Lower lobe of right lung (tissue), 2 donors: ENCODE measurements at regions not wholly inside any gene's neighbourhood (a gene's known extent, or its start where the extent isn't known, plus 50 kb on each side); places are given as distances from the start of the nearest gene placed in this dataset.

Source experiments
- ATAC-seq, 2 donors: fragments of 200-7000 bp; cut with Tn5 transposase; one replicate each; pipeline ENCODE4 v1.9.1; 2020 to 2022; ENCODE audit warnings: mild to moderate bottlenecking in 2 of 2, moderate library complexity in 2 of 2
- DNase-seq: peaks from one replicate; pipeline ENCODE4 v3.0.0-alpha.2; 2020
- H3K27ac ChIP-seq: fragments of 200-600 bp; one replicate; pipeline ENCODE4 v1.8.0; 2022
- H3K27me3 ChIP-seq: fragments of 200-600 bp; one replicate; pipeline ENCODE4 v1.8.0; 2022; ENCODE audit warnings: low read depth
- H3K36me3 ChIP-seq: fragments of 200-600 bp; one replicate; pipeline ENCODE4 v1.8.0; 2022; ENCODE audit warnings: mild to moderate bottlenecking
- H3K4me1 ChIP-seq: fragments of 200-600 bp; one replicate; pipeline ENCODE4 v1.8.0; 2022
- H3K4me3 ChIP-seq: fragments of 200-600 bp; one replicate; pipeline ENCODE4 v1.8.0; 2022; ENCODE audit warnings: mild to moderate bottlenecking
- H3K9me3 ChIP-seq: fragments of 200-600 bp; one replicate; pipeline ENCODE4 v1.8.0; 2022
- CTCF ChIP-seq: fragments of 200-600 bp; IDR thresholded peaks from one replicate; pipeline ENCODE4 v1.8.0; 2022; ENCODE audit warnings: antibody characterized with exemption, mild to moderate bottlenecking
- intact Hi-C: fragments of 100-400 bp; cut with DNase I; formaldehyde crosslinking; loops from one replicate; pipeline ENCODE4 v1.11.0; 2022
- donor health status: DM: no; HTN: yes; CAD: no; lungs with severe emphysema.

GRCh38 chr5:155222393-155222792, 208.8 kb downstream of the KIF4B start:
- H3K27ac ChIP-seq = no peak overlapping the region
- no peak for TF ChIP-seq CTCF
- no peak for ATAC-seq
- H3K9me3 ChIP-seq = no peaks in the 10 kb centered on the region
- no peaks in the 10 kb centered on the region for H3K27me3 ChIP-seq
- H3K4me3 ChIP-seq = no peak overlapping the region
- no peak for DNase-seq
- H3K4me1 ChIP-seq = no peaks in the 10 kb centered on the region
- no peaks in the 10 kb centered on the region for H3K36me3 ChIP-seq
- intact Hi-C loops = no loop called here

- H3K36me3 ChIP-seq = no peaks in the 10 kb centered on the region
- no peak for TF ChIP-seq CTCF
- H3K27ac ChIP-seq = no peak overlapping the region
- intact Hi-C loops = no loop called here
- no peak for ATAC-seq
- DNase-seq = no peak
- H3K9me3 ChIP-seq = no peaks in the 10 kb centered on the region
- H3K4me3 ChIP-seq = no peak overlapping the region
- H3K4me1 ChIP-seq = no peaks in the 10 kb centered on the region
- H3K27me3 ChIP-seq = no peaks in the 10 kb centered on the region
Observed at GRCh38 chr5:155229135-155229534, 215.6 kb downstream of the KIF4B start.

- DNase-seq (no peak), ATAC-seq (no peak)
- intact Hi-C loops = no loop called here
- Histone ChIP-seq H3K27me3 (no peaks in the 10 kb centered on the region), H3K4me1 (no peaks in the 10 kb centered on the region), H3K36me3 (no peaks in the 10 kb centered on the region), H3K9me3 (peaks cover 10% of the 10 kb centered on the region), H3K27ac (no peak overlapping the region), H3K4me3 (no peak overlapping the region)
- no peak for TF ChIP-seq CTCF
Observed at GRCh38 chr5:155239803-155240202, 226.2 kb downstream of the KIF4B start.

GRCh38 chr5:155250596-155250995, 237.0 kb downstream of the KIF4B start:
- DNase-seq (no peak), ATAC-seq (no peak)
- Histone ChIP-seq H3K27ac (no peak overlapping the region), H3K4me1 (no peaks in the 10 kb centered on the region), H3K4me3 (no peak overlapping the region), H3K27me3 (no peaks in the 10 kb centered on the region), H3K36me3 (no peaks in the 10 kb centered on the region), H3K9me3 (no peaks in the 10 kb centered on the region)
- intact Hi-C loops = no loop called here
- no peak for TF ChIP-seq CTCF

GRCh38 chr5:155252025-155252424, 238.5 kb downstream of the KIF4B start:
- Histone ChIP-seq H3K9me3 (no peaks in the 10 kb centered on the region), H3K36me3 (no peaks in the 10 kb centered on the region), H3K27ac (no peak overlapping the region), H3K27me3 (no peaks in the 10 kb centered on the region), H3K4me1 (no peaks in the 10 kb centered on the region), H3K4me3 (no peak overlapping the region)
- ATAC-seq (no peak), DNase-seq (no peak)
- intact Hi-C loops = no loop called here
- TF ChIP-seq CTCF = no peak

- Histone ChIP-seq H3K27me3 (no peaks in the 10 kb centered on the region), H3K4me1 (no peaks in the 10 kb centered on the region), H3K36me3 (no peaks in the 10 kb centered on the region), H3K27ac (no peak overlapping the region), H3K4me3 (no peak overlapping the region), H3K9me3 (no peaks in the 10 kb centered on the region)
- intact Hi-C loops = no loop called here
- TF ChIP-seq CTCF = no peak
- DNase-seq (no peak), ATAC-seq (no peak)
Observed at GRCh38 chr5:155252717-155253116, 239.2 kb downstream of the KIF4B start.
